NT2/D1 (cell line): ENCODE measurements at regions not wholly inside any gene's neighbourhood (a gene's known extent, or its start where the extent isn't known, plus 50 kb on each side); places are given as distances from the start of the nearest gene placed in this dataset.

Experiments used
- SUZ12 ChIP-seq: IDR thresholded peaks from 2 replicates; pipeline ENCODE4 v1.6.1; 2011; ENCODE audit not compliant: insufficient read length, insufficient read depth; ENCODE audit errors: extremely low read depth
- YY1 ChIP-seq: IDR thresholded peaks from 2 replicates; pipeline ENCODE4 v1.6.1; 2011; ENCODE audit not compliant: insufficient read length, insufficient read depth
- ZNF274 ChIP-seq: IDR thresholded peaks from 2 replicates; pipeline ENCODE4 v1.6.1; 2011; ENCODE audit warnings: mild to moderate bottlenecking, low read depth, low read length

DNA sequence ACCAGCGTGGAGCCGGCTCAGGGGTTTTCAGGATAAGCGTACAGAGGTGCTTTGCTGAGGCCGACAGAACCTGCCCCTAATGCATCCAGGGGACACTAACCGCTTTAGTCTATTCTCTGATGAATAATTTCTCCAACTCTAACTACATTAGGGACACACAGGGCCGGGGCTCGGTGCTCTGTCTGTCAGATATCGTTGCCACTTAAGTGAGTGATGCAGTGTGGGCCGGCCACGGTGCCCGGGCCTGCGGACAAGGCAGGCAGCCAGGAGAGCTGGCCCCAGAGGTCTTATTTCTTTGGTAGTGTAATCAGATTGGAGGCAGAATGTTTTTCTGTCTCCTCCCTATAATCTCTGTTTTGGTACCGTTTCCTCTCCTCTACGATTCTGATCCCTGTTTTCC, 62.7 kb downstream of the ADRA2A start:
- TF ChIP-seq SUZ12 (no peak), ZNF274 (no peak), YY1 (no peak)
